Effector memory CD4-positive, alpha-beta T cell (primary cell): ENCODE measurements at regions not wholly inside any gene's neighbourhood (a gene's known extent, or its start where the extent isn't known, plus 50 kb on each side); places are given as distances from the start of the nearest gene placed in this dataset.

ENCODE experiments used
- DNase-seq, 3 donors: peaks; one replicate each; pipeline ENCODE4 v3.0.0-alpha.2; 2020
- H3K27ac ChIP-seq: 2 replicates; pipeline ENCODE4 v1.7.0; 2013; ENCODE audit warnings: mild to moderate bottlenecking, low read length, moderate library complexity; ENCODE audit not compliant: insufficient read depth, poor library complexity, severe bottlenecking
- H3K27me3 ChIP-seq: replicated peaks from 2 replicates; pipeline ENCODE4 v1.7.0; 2013; ENCODE audit warnings: mild to moderate bottlenecking, low read length; ENCODE audit not compliant: insufficient read depth, control insufficient read depth, poor library complexity, severe bottlenecking
- H3K36me3 ChIP-seq: 2 replicates; pipeline ENCODE4 v1.7.0; 2013; ENCODE audit warnings: mild to moderate bottlenecking, low read length, moderate library complexity; ENCODE audit not compliant: control insufficient read depth, insufficient read depth
- H3K4me1 ChIP-seq: 2 replicates; pipeline ENCODE4 v1.7.0; 2013; ENCODE audit warnings: low read length, mild to moderate bottlenecking; ENCODE audit not compliant: control insufficient read depth, insufficient read depth, poor library complexity, severe bottlenecking
- H3K4me3 ChIP-seq: 2 replicates; pipeline ENCODE4 v1.7.0; 2013; ENCODE audit warnings: low read length, low read depth, mild to moderate bottlenecking; ENCODE audit not compliant: insufficient read depth, poor library complexity, severe bottlenecking
- H3K9me3 ChIP-seq: 2 replicates; pipeline ENCODE4 v1.7.0; 2013; ENCODE audit warnings: mild to moderate bottlenecking, low read length, moderate library complexity; ENCODE audit not compliant: control insufficient read depth

GRCh38 chr5:110103081-110103480, 413.4 kb downstream of the MAN2A1 start:
- Histone ChIP-seq H3K36me3 (no peaks in the 10 kb centered on the region), H3K27ac (no peak overlapping the region), H3K9me3 (no peaks in the 10 kb centered on the region), H3K4me1 (no peaks in the 10 kb centered on the region), H3K27me3 (no peaks in the 10 kb centered on the region), H3K4me3 (no peak overlapping the region)
- DNase-seq = no peak

- Histone ChIP-seq H3K9me3 (no peaks in the 10 kb centered on the region), H3K27me3 (no peaks in the 10 kb centered on the region), H3K27ac (no peak overlapping the region), H3K36me3 (no peaks in the 10 kb centered on the region), H3K4me3 (no peak overlapping the region), H3K4me1 (no peaks in the 10 kb centered on the region)
- DNase-seq = no peak
Measured at GRCh38 chr5:110104060-110104725, 414.5 kb downstream of the MAN2A1 start.

- DNase-seq = no peak
- Histone ChIP-seq H3K27me3 (no peaks in the 10 kb centered on the region), H3K36me3 (no peaks in the 10 kb centered on the region), H3K27ac (no peak overlapping the region), H3K9me3 (no peaks in the 10 kb centered on the region), H3K4me1 (no peaks in the 10 kb centered on the region), H3K4me3 (no peak overlapping the region)
Measured at GRCh38 chr5:110104726-110105669, 415.3 kb downstream of the MAN2A1 start.

DNA sequence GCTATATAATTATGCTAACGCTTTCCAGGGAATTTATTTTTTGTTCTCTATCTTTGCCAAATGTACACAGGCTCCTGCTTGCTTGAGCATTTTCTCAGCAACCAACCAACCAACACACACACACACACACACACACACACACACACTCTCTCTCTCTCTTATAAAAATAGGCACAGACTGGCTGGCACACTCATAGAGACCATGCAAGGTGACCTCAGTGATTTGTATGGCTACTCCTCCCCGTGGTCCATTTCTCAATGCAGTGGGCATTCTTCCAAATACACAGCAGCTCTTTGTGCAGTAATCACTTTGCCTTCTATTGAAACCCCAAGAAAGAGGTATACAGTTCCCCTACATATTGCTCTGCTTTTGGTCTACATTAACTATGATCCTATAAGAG, 416.0 kb downstream of the MAN2A1 start:
- no peaks in the 10 kb centered on the region for H3K36me3 ChIP-seq
- H3K27me3 ChIP-seq = no peaks in the 10 kb centered on the region
- H3K4me3 ChIP-seq = no peak overlapping the region
- no peaks in the 10 kb centered on the region for H3K4me1 ChIP-seq
- H3K27ac ChIP-seq = no peak overlapping the region
- DNase-seq = no peak
- H3K9me3 ChIP-seq = no peaks in the 10 kb centered on the region

- Histone ChIP-seq H3K27me3 (no peaks in the 10 kb centered on the region), H3K36me3 (no peaks in the 10 kb centered on the region), H3K9me3 (no peaks in the 10 kb centered on the region), H3K4me3 (no peak overlapping the region), H3K4me1 (no peaks in the 10 kb centered on the region), H3K27ac (no peak overlapping the region)
- no peak for DNase-seq
Measured at GRCh38 chr5:110106750-110107149, 417.0 kb downstream of the MAN2A1 start.

DNA sequence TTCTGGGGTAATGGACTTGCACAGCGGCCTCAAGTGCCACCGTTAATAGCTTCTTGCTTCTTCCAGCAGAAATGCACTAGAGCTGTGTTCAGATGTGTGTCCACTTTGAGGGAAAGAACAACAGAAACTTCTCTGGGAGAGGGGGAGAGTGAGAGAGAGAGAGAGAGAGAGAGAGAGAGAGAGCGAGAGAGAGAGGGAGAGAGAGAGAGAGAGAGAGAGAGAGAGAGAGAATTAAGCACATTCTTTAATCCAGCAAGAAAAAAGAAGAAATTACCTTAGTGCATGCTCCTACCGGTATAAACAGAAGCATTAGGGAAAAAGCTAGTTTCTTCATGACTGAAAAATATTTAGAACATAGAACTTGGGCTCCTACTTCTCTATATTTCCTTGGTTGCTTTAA, 418.8 kb downstream of the MAN2A1 start:
- Histone ChIP-seq H3K36me3 (no peaks in the 10 kb centered on the region), H3K27ac (no peak overlapping the region), H3K27me3 (no peaks in the 10 kb centered on the region), H3K4me3 (no peak overlapping the region), H3K9me3 (no peaks in the 10 kb centered on the region), H3K4me1 (no peaks in the 10 kb centered on the region)
- DNase-seq = no peak

DNA sequence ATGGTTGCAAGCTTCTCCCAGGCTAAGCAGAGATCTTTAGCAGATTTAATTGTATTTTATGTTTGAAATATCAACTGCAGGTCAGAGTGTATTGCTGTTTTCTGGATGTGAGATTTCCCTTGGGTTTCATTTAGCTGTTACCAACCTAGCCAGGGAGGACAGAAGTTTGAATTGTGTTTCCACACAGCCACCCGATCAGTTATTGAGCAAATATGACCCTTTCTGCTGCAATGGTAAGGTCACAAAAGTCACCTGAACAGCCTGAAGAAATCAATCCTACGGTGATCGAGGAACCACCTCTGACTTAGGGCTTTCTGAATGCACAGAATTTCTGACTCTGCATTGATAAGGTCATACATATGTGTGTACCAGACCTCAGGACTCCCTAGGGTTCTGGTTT, 419.9 kb downstream of the MAN2A1 start:
- no peak for DNase-seq
- H3K36me3 ChIP-seq = no peaks in the 10 kb centered on the region
- H3K4me3 ChIP-seq = no peak overlapping the region
- no peaks in the 10 kb centered on the region for H3K27me3 ChIP-seq
- H3K4me1 ChIP-seq = no peaks in the 10 kb centered on the region
- H3K9me3 ChIP-seq = no peaks in the 10 kb centered on the region
- H3K27ac ChIP-seq = no peak overlapping the region

GRCh38 chr5:110112348-110112747, 422.6 kb downstream of the MAN2A1 start:
- H3K9me3 ChIP-seq = no peaks in the 10 kb centered on the region
- no peaks in the 10 kb centered on the region for H3K36me3 ChIP-seq
- DNase-seq = no peak
- no peak overlapping the region for H3K27ac ChIP-seq
- no peak overlapping the region for H3K4me3 ChIP-seq
- H3K27me3 ChIP-seq = no peaks in the 10 kb centered on the region
- no peaks in the 10 kb centered on the region for H3K4me1 ChIP-seq

GRCh38 chr5:110115503-110115902, 425.8 kb downstream of the MAN2A1 start:
- Histone ChIP-seq H3K4me3 (no peak overlapping the region), H3K27ac (no peak overlapping the region), H3K27me3 (no peaks in the 10 kb centered on the region), H3K9me3 (no peaks in the 10 kb centered on the region), H3K36me3 (no peaks in the 10 kb centered on the region), H3K4me1 (no peaks in the 10 kb centered on the region)
- no peak for DNase-seq

DNA sequence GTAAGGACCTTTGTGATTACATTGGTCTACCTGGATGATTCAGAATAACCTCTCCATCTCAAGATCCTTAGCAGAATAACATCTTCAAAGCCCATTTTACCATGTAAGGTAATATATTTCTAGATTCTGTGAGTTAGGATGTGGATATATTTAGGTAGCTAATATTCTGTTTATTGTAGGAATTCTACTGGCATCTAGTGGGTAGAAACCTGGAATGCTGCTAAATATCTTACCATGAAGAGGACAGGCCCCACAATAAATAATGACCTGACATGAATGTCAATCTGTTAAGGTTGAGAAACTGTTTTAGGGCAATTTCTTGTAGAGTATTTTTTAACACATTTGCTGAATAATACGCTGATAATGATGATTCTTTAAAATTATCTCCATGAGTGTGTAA, 426.8 kb downstream of the MAN2A1 start:
- no peak overlapping the region for H3K4me3 ChIP-seq
- no peaks in the 10 kb centered on the region for H3K4me1 ChIP-seq
- H3K27me3 ChIP-seq = no peaks in the 10 kb centered on the region
- no peak overlapping the region for H3K27ac ChIP-seq
- DNase-seq = no peak
- no peaks in the 10 kb centered on the region for H3K36me3 ChIP-seq
- H3K9me3 ChIP-seq = no peaks in the 10 kb centered on the region
